ENCODE measurements at regions not wholly inside any gene's neighbourhood (a gene's known extent, or its start where the extent isn't known, plus 50 kb on each side); places are given as distances from the start of the nearest gene placed in this dataset.

DNA sequence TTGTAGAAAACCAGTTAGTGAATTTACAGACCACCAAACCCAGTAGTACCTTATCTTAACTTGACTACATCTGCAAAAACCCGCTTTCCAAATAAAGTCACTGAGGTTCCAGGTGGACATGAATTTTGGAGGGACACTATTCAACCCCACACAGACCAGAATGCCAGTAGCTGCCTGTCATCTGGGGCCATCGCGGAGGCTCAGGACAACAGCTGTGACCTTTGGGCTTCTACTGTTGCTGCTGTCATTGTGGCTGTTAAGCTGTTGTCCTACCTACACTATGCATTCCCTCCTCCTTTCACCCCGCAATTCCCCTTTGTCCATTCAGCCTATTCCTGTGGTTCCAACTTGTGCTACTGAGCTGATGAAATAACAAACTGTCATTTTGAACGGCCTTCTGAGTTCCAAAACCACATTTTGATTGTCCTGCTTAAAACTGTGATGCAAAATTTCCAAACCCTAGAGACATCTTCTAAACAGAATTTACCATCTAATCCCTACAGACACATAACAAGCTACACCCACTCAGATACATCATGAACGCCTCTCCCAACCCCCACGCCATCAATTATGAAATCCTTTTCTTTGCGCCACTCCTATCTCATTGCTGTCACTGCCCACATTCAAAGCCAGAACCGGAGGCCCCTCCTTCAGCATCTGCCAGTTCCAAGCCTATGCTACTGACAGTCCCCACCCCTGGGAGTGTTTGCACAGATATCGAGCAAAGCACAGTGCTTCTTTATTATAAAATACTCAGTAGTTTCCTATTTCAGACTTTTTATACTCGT, 125.0 kb downstream of the C6orf118 start:
- H3K4me3 ChIP-seq, result no peak overlapping the region
- no peak for TF ChIP-seq POLR2A (IDR thresholded peaks at IDR 0.05)
- no peak for TF ChIP-seq EP300 (IDR thresholded peaks at IDR 0.05)
- no peak for TF ChIP-seq CTCF (IDR thresholded peaks at IDR 0.05)
- WGBS, 2 donors, result 37 to 40% methylated on average over 11 of the region's 11 CpGs

DNA sequence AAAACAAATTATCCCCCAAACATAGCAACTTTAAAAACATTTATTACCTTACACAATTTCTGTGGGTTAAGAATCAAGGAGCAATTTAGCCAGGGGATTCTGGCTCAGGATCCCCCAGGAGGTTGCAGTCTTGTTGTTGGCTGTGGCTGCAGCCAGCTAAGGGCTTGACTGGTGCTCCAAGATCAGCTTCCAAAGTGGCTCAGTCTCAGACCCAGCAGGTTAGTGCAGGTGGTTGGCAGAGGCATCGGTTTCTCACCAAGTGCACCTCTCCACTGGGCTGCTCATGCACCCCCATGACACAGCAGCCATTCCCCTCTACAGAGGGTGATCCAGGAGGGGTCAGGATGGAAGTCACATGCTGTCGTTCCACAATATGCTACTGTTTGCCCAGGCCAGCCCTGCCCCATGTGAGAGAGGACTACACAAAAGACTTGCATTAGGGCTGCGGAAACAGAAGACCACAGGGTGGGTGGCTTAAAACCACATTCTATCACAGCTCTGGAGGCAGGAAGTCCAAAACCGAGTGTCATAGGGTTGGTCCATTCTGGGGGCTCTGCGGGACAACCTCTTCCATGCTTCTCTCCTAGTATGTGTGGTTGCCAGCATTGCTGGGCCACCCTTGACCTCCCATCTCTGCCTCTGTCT, 125.8 kb downstream of the C6orf118 start:
- WGBS, 2 donors, result 59 to 61% methylated on average over 4 to 5 of the region's 5 CpGs
- Histone ChIP-seq H3K9me3 (no peaks in the 10 kb centered on the region), H3K4me3 (no peak overlapping the region), H3K4me1 (peaks cover 0 to 14% (median 0%) of the 10 kb centered on the region in 4 donors), H3K27ac (peak overlapping the region in 2 of 4 donors; percentile 28), H3K27me3 (no peaks in the 10 kb centered on the region), H3K36me3 (no peaks in the 10 kb centered on the region)
- DNase-seq (ENCODE audit: low spot score in 2 of 2), result no peak
- no peak for TF ChIP-seq EP300 (IDR thresholded peaks at IDR 0.05)
- TF ChIP-seq POLR2A (IDR thresholded peaks at IDR 0.05), result no peak
- TF ChIP-seq CTCF (IDR thresholded peaks at IDR 0.05), result no peak

More for the DNA sequence above, 125.0 kb downstream of the C6orf118 start:
- H3K27ac ChIP-seq, result peak overlapping the region in 3 of 4 donors; percentile 27 to 44 (median 28)
- no peaks in the 10 kb centered on the region for H3K36me3 ChIP-seq
- H3K27me3 ChIP-seq, result no peaks in the 10 kb centered on the region
- peaks cover 0 to 14% (median 0%) of the 10 kb centered on the region in 4 donors for H3K4me1 ChIP-seq
- H3K9me3 ChIP-seq, result no peaks in the 10 kb centered on the region
- peak in 1 of 2 donors; percentile 20 for DNase-seq (ENCODE audit: low spot score in 2 of 2)

- Histone ChIP-seq H3K4me1 (peaks cover 0 to 14% (median 0%) of the 10 kb centered on the region in 4 donors), H3K27me3 (no peaks in the 10 kb centered on the region), H3K9me3 (no peaks in the 10 kb centered on the region), H3K36me3 (no peaks in the 10 kb centered on the region), H3K4me3 (no peak overlapping the region), H3K27ac (no peak overlapping the region)
- TF ChIP-seq CTCF (IDR thresholded peaks at IDR 0.05) (no peak), POLR2A (IDR thresholded peaks at IDR 0.05) (no peak), EP300 (IDR thresholded peaks at IDR 0.05) (no peak)
- DNase-seq (ENCODE audit: low spot score in 2 of 2), result no peak
Measured at GRCh38 chr6:165183071-165183470, 126.3 kb downstream of the C6orf118 start.

DNA sequence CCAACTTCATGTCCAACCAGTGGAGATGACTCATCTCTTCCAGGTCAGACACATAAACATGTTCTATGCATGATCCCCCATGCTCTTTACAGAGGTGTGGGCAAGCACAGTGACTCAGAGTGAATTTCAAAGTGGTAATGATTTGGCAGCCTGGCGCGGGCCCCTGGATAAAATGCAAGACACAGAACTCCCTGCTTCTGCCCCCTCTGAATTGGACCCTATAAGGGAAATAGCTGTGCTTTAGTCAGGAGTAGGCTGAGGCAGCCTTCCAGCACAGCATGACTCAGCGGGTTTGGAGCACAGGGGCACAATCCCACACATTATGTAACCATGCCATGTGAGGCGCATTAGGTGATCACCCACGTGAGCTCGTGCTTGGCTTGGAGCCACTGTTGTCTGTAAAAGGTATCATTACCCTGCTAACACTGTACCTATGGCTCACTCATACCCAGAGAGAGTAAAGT, 127.4 kb downstream of the C6orf118 start:
- whole genome bisulfite sequencing, 2 donors, result 89 to 95% methylated on average over 6 of the region's 6 CpGs
- Histone ChIP-seq H3K27ac (no peak overlapping the region), H3K27me3 (no peaks in the 10 kb centered on the region), H3K4me3 (no peak overlapping the region), H3K36me3 (no peaks in the 10 kb centered on the region), H3K9me3 (no peaks in the 10 kb centered on the region), H3K4me1 (peaks cover 0 to 14% (median 0%) of the 10 kb centered on the region in 4 donors)
- no peak for DNase-seq (ENCODE audit: low spot score in 2 of 2)
- TF ChIP-seq CTCF (IDR thresholded peaks at IDR 0.05) (no peak), POLR2A (IDR thresholded peaks at IDR 0.05) (no peak), EP300 (IDR thresholded peaks at IDR 0.05) (no peak)

- WGBS, 2 donors, result 36 to 88% methylated on average over 1 of the region's 1 CpG
- TF ChIP-seq CTCF (IDR thresholded peaks at IDR 0.05) (no peak), EP300 (IDR thresholded peaks at IDR 0.05) (no peak), POLR2A (IDR thresholded peaks at IDR 0.05) (no peak)
Measured at GRCh38 chr6:165178056-165178455, 131.3 kb downstream of the C6orf118 start.

More at GRCh38 chr6:165178056-165178455, 131.3 kb downstream of the C6orf118 start:
- DNase-seq (ENCODE audit: low spot score in 2 of 2), result no peak
- H3K27ac ChIP-seq, result no peak overlapping the region
- no peak overlapping the region for H3K4me3 ChIP-seq
- no peaks in the 10 kb centered on the region for H3K27me3 ChIP-seq
- no peaks in the 10 kb centered on the region for H3K36me3 ChIP-seq
- H3K9me3 ChIP-seq, result peaks cover 0 to 10% (median 0%) of the 10 kb centered on the region in 4 donors
- H3K4me1 ChIP-seq, result peaks cover 0 to 3% (median 0%) of the 10 kb centered on the region in 4 donors

All from tibial nerve (tissue), 4 donors.